GM23338 (cell line): ENCODE measurements at regions not wholly inside any gene's neighbourhood (a gene's known extent, or its start where the extent isn't known, plus 50 kb on each side); places are given as distances from the start of the nearest gene placed in this dataset.

Source experiments
- ATAC-seq: fragments of 200-7000 bp; cut with Tn5 transposase; 3 replicates; pipeline ENCODE4 v1.9.1; 2020
- DNase-seq: peaks from one replicate; pipeline ENCODE4 v3.0.0-alpha.2; 2015; ENCODE audit warnings: low spot score
- H2AFZ ChIP-seq: fragments of 200-600 bp; sonication (generic); 2 replicates; pipeline ENCODE4 v1.8.0; 2016; ENCODE audit warnings: antibody characterized with exemption, mild to moderate bottlenecking, moderate library complexity
- H3F3A ChIP-seq: fragments of 200-600 bp; sonication (generic); replicated peaks from 2 replicates; pipeline ENCODE4 v1.8.0; 2017; ENCODE audit warnings: antibody characterized with exemption, mixed run types, low read depth
- H3K27ac ChIP-seq: fragments of 200-600 bp; sonication (generic); 2 replicates; pipeline ENCODE4 v1.6.1; 2016; ENCODE audit warnings: low read depth
- H3K27me3 ChIP-seq: fragments of 200-600 bp; sonication (generic); 2 replicates; pipeline ENCODE4 v1.8.0; 2016; ENCODE audit warnings: mild to moderate bottlenecking, mixed run types, moderate library complexity; ENCODE audit not compliant: insufficient read depth
- H3K36me3 ChIP-seq: fragments of 200-600 bp; sonication (generic); 2 replicates; pipeline ENCODE4 v1.8.0; 2016; ENCODE audit warnings: mild to moderate bottlenecking; ENCODE audit not compliant: insufficient read depth
- H3K4me1 ChIP-seq: fragments of 200-600 bp; sonication (generic); 2 replicates; pipeline ENCODE4 v1.8.0; 2016; ENCODE audit warnings: mild to moderate bottlenecking, moderate library complexity; ENCODE audit not compliant: insufficient read depth
- H3K4me2 ChIP-seq: fragments of 200-600 bp; sonication (generic); 2 replicates; pipeline ENCODE4 v1.7.1; 2017; ENCODE audit warnings: mixed run types
- H3K4me3 ChIP-seq: fragments of 200-600 bp; sonication (generic); 2 replicates; pipeline ENCODE4 v1.6.1; 2016; ENCODE audit warnings: mixed run types
- H3K79me2 ChIP-seq: fragments of 200-600 bp; sonication (generic); replicated peaks from 2 replicates; pipeline ENCODE4 v1.8.0; 2017; ENCODE audit warnings: mild to moderate bottlenecking; ENCODE audit not compliant: insufficient read depth
- H3K9me2 ChIP-seq: fragments of 200-600 bp; sonication (generic); 2 replicates; pipeline ENCODE4 v1.8.0; 2017; ENCODE audit not compliant: insufficient read depth
- H4K20me1 ChIP-seq: fragments of 200-600 bp; sonication (generic); replicated peaks from 2 replicates; pipeline ENCODE4 v1.8.0; 2017; ENCODE audit warnings: mild to moderate bottlenecking; ENCODE audit not compliant: insufficient read depth
- H3K27ac Mint-ChIP-seq: 2 replicates; pipeline ENCODE4 v1.8.0; 2020; ENCODE audit warnings: inconsistent platforms, mild to moderate bottlenecking, moderate library complexity, mixed read lengths
- H3K27me3 Mint-ChIP-seq: 3 replicates; pipeline ENCODE4 v1.8.0; 2022; ENCODE audit warnings: low read depth, mild to moderate bottlenecking, moderate library complexity, mixed read lengths, inconsistent platforms; ENCODE audit not compliant: insufficient read depth, poor library complexity
- H3K36me3 Mint-ChIP-seq: 3 replicates; pipeline ENCODE4 v1.8.0; 2021; ENCODE audit warnings: low read depth, mild to moderate bottlenecking, inconsistent platforms, moderate library complexity, mixed read lengths
- H3K4me1 Mint-ChIP-seq: 3 replicates; pipeline ENCODE4 v1.8.0; 2020; ENCODE audit warnings: mild to moderate bottlenecking, inconsistent platforms, mixed read lengths
- H3K4me3 Mint-ChIP-seq: 3 replicates; pipeline ENCODE4 v1.8.0; 2021; ENCODE audit warnings: moderate library complexity, mild to moderate bottlenecking, inconsistent platforms, mixed read lengths
- H3K9me3 Mint-ChIP-seq: 3 replicates; pipeline ENCODE4 v1.8.0; 2020; ENCODE audit warnings: moderate library complexity, mild to moderate bottlenecking, inconsistent platforms, mixed read lengths
- CREB1 ChIP-seq: fragments of 250-450 bp; sonication (Bioruptor Pico); IDR thresholded peaks from 2 replicates; pipeline ENCODE4 v1.5.0; 2020; ENCODE audit warnings: low read depth, mild to moderate bottlenecking, moderate library complexity
- CTCF ChIP-seq, 2 experiments: fragments of 200-600 bp in 1 of 2; sonication (generic) in 1 of 2; conservative IDR thresholded peaks; 2 replicates each; pipeline versions ENCODE4 v1.5.1 to v1.6.1; 2016 to 2017; ENCODE audit warnings: antibody characterized with exemption in 2 of 2, low read depth in 2 of 2, mild to moderate bottlenecking in 2 of 2, moderate library complexity in 1 of 2
- ETS1 ChIP-seq: IDR thresholded peaks from 2 replicates; pipeline ENCODE4 v1.6.1; 2016; ENCODE audit warnings: antibody characterized with exemption
- EZH2 ChIP-seq: fragments of 200-600 bp; sonication (generic); IDR thresholded peaks from one replicate; pipeline ENCODE4 v1.8.0; 2017; ENCODE audit warnings: antibody characterized with exemption, mild to moderate bottlenecking, low read depth; ENCODE audit not compliant: unreplicated experiment
- EZH2phosphoT487 ChIP-seq: fragments of 200-600 bp; sonication (generic); IDR thresholded peaks from one replicate; pipeline ENCODE4 v1.8.1; 2018; ENCODE audit warnings: antibody characterized with exemption; ENCODE audit not compliant: unreplicated experiment
- JUNB ChIP-seq: IDR thresholded peaks from one replicate; pipeline ENCODE4 v1.6.1; 2016; ENCODE audit warnings: antibody characterized with exemption; ENCODE audit not compliant: unreplicated experiment
- NANOG ChIP-seq: IDR thresholded peaks from 2 replicates; pipeline ENCODE4 v1.6.1; 2016; ENCODE audit warnings: antibody characterized with exemption, borderline replicate concordance
- POLR2AphosphoS5 ChIP-seq: IDR thresholded peaks from 2 replicates; pipeline ENCODE4 v1.6.1; 2016; ENCODE audit warnings: antibody characterized with exemption, low read depth
- STAT1 ChIP-seq: IDR thresholded peaks from one replicate; pipeline ENCODE4 v1.6.1; 2016; ENCODE audit warnings: antibody characterized with exemption; ENCODE audit not compliant: unreplicated experiment
- ZNF114 ChIP-seq: fragments of 250-450 bp; sonication (Bioruptor Pico); IDR thresholded peaks from 2 replicates; pipeline ENCODE4 v1.5.0; 2020; ENCODE audit warnings: mild to moderate bottlenecking, moderate library complexity
- ZNF331 ChIP-seq: fragments of 250-450 bp; sonication (Bioruptor Pico); IDR thresholded peaks from 2 replicates; pipeline ENCODE4 v1.5.0; 2020; ENCODE audit warnings: low read depth, mild to moderate bottlenecking, moderate library complexity

- Mint-ChIP-seq H3K27me3 (peaks cover 2% of the 10 kb centered on the region), H3K27ac (no peak overlapping the region), H3K4me3 (no peak overlapping the region), H3K36me3 (no peaks in the 10 kb centered on the region), H3K4me1 (peaks cover 36% of the 10 kb centered on the region), H3K9me3 (no peaks in the 10 kb centered on the region)
- Histone ChIP-seq H3K27ac (no peak overlapping the region), H3K27me3 (no peaks in the 10 kb centered on the region), H3F3A (no peaks in the 10 kb centered on the region), H3K4me1 (peaks cover 29% of the 10 kb centered on the region), H4K20me1 (no peaks in the 10 kb centered on the region), H3K4me2 (no peak overlapping the region), H3K9me2 (0 out of 2 replicates have a peak, but pooled peaks cover 5% of the 10 kb centered on the region), H2AFZ (no peak overlapping the region), H3K79me2 (no peaks in the 10 kb centered on the region), H3K36me3 (no peaks in the 10 kb centered on the region), H3K4me3 (no peak overlapping the region)
- ATAC-seq: no peak
- DNase-seq: no peak
- TF ChIP-seq STAT1 (no peak), EZH2 (no peak), ZNF114 (CRISPR knock-in tag) (no peak), POLR2AphosphoS5 (no peak), NANOG (no peak), JUNB (no peak), CTCF (conservative IDR thresholded peaks at IDR 0.05; ENCODE audit: low read depth in 2 of 2) (no peak), ETS1 (no peak), ZNF331 (no peak), CREB1 (CRISPR knock-in tag) (no peak), EZH2phosphoT487 (no peak)
Observed at GRCh38 chr4:128633067-128633466, 176.4 kb upstream of the JADE1 start.

DNA sequence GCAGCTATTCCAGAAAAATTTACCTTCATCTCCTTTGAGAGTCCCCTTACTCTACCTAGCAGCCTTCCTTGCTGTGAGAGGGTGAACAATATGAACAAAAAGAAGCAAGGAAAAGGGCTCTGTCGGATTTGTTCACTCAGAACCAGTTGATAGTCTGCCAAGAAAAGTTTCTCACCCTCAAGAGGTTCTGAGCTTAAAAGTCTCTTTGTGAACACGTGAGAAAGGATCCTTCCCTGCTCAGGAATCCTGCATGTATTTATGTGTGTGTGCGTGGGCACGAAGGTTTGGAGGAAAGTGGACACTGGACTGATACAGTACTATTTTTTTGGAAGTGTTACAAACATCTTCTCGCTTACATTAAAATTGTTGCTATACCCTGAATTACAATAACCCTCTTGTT is 178.6 kb upstream of the JADE1 start:
- no peaks in the 10 kb centered on the region for H3K36me3 Mint-ChIP-seq
- DNase-seq (no peak), ATAC-seq (no peak)
- no peaks in the 10 kb centered on the region for H3K9me3 Mint-ChIP-seq
- Histone ChIP-seq H3K4me2 (no peak overlapping the region), H3K4me3 (no peak overlapping the region), H2AFZ (peak overlapping the region; percentile 89), H3K27me3 (no peaks in the 10 kb centered on the region), H3K36me3 (no peaks in the 10 kb centered on the region), H3F3A (no peaks in the 10 kb centered on the region), H3K9me2 (0 out of 2 replicates have a peak, but pooled peaks cover 5% of the 10 kb centered on the region), H3K79me2 (no peaks in the 10 kb centered on the region), H3K4me1 (peaks cover 8% of the 10 kb centered on the region), H4K20me1 (no peaks in the 10 kb centered on the region), H3K27ac (no peak overlapping the region; the same call in 1 of the 2 replicates)
- peak overlapping the region; percentile 20; the same call in 1 of the 2 replicates for H3K27ac Mint-ChIP-seq
- no peak overlapping the region for H3K4me3 Mint-ChIP-seq
- peaks cover 2% of the 10 kb centered on the region for H3K27me3 Mint-ChIP-seq
- H3K4me1 Mint-ChIP-seq: peaks cover 17% of the 10 kb centered on the region
- no peak for TF ChIP-seq CTCF (conservative IDR thresholded peaks at IDR 0.05; ENCODE audit: low read depth in 2 of 2)
- TF ChIP-seq NANOG: no peak
- no peak for TF ChIP-seq POLR2AphosphoS5
- no peak for TF ChIP-seq EZH2phosphoT487
- no peak for TF ChIP-seq JUNB
- no peak for TF ChIP-seq EZH2
- TF ChIP-seq ZNF331: no peak
- no peak for TF ChIP-seq STAT1
- no peak for TF ChIP-seq ETS1
